Fibroblast of lung (primary cell): ENCODE measurements at regions not wholly inside any gene's neighbourhood (a gene's known extent, or its start where the extent isn't known, plus 50 kb on each side); places are given as distances from the start of the nearest gene placed in this dataset.

Experiments
- CTCF ChIP-seq, 2 donors: IDR thresholded peaks in 1 of 2; conservative IDR thresholded peaks in 1 of 2; 1 replicate in 1 of 2; 2 replicates in 1 of 2; pipeline ENCODE4 v1.5.1; 2011 to 2012; ENCODE audit warnings: low read length in 2 of 2, control low read depth in 1 of 2, inconsistent platforms in 1 of 2, low read depth in 1 of 2, mild to moderate bottlenecking in 1 of 2
- EZH2 ChIP-seq: IDR thresholded peaks from 2 replicates; pipeline ENCODE4 v1.5.1; 2012; ENCODE audit warnings: low read length, control low read depth, mild to moderate bottlenecking; ENCODE audit errors: missing control alignments

GRCh38 chr14:103196716-103197115 lies 73.5 kb downstream of the TNFAIP2 start:
- TF ChIP-seq EZH2, result no peak
- no peak for TF ChIP-seq CTCF (conservative IDR thresholded peaks at IDR 0.05 in 1 of 2, IDR thresholded peaks at IDR 0.05 in 1 of 2; ENCODE audit: low read depth in 1 of 2, low read length in 2 of 2)
